A549 (cell line): ENCODE measurements at regions not wholly inside any gene's neighbourhood (a gene's known extent, or its start where the extent isn't known, plus 50 kb on each side); places are given as distances from the start of the nearest gene placed in this dataset.

Source experiments
- CTCF ChIP-seq: fragments of >200 bp; sonication (Bioruptor Twin); formaldehyde crosslinking; IDR thresholded peaks from 3 replicates; pipeline ENCODE4 v1.5.1; 2016
- EP300 ChIP-seq, 2 experiments: fragments of >200 bp; sonication (Bioruptor Twin); formaldehyde crosslinking; IDR thresholded peaks; 2 replicates in 1 of 2; 3 replicates in 1 of 2; pipeline ENCODE4 v1.6.1; 2016 to 2017
- FOXS1 ChIP-seq: fragments of 250-450 bp; sonication (Bioruptor Pico); IDR thresholded peaks from 2 replicates; pipeline ENCODE4 v1.5.0; 2020; ENCODE audit warnings: mild to moderate bottlenecking, moderate library complexity
- JUNB ChIP-seq: fragments of >200 bp; sonication (Bioruptor Twin); formaldehyde crosslinking; IDR thresholded peaks from 2 replicates; pipeline ENCODE4 v1.6.1; 2016
- MAFK ChIP-seq: fragments of 450-650 bp; IDR thresholded peaks from 2 replicates; pipeline ENCODE4 v1.6.1; 2014; ENCODE audit not compliant: partially characterized antibody
- POLR2A ChIP-seq: IDR thresholded peaks from 2 replicates; pipeline ENCODE4 v1.6.1; 2012; ENCODE audit warnings: mild to moderate bottlenecking, low read length
- REST ChIP-seq: fragments of 200-600 bp; sonication (generic); IDR thresholded peaks from 2 replicates; pipeline ENCODE4 v1.6.1; 2016; ENCODE audit warnings: antibody characterized with exemption, mild to moderate bottlenecking, moderate library complexity
- RFX5 ChIP-seq: fragments of 450-650 bp; IDR thresholded peaks from 2 replicates; pipeline ENCODE4 v1.7.1; 2014; ENCODE audit warnings: antibody characterized with exemption, mild to moderate bottlenecking, moderate library complexity
- RNF2 ChIP-seq: fragments of 200-600 bp; sonication (generic); IDR thresholded peaks from 2 replicates; pipeline ENCODE4 v1.6.1; 2016; ENCODE audit warnings: low read depth, mild to moderate bottlenecking, antibody characterized with exemption, moderate library complexity, borderline replicate concordance
- TFCP2L1 ChIP-seq: fragments of 250-450 bp; sonication (Bioruptor Pico); IDR thresholded peaks from 2 replicates; pipeline ENCODE4 v1.5.0; 2021; ENCODE audit warnings: mild to moderate bottlenecking
- TP53 ChIP-seq: fragments of 250-450 bp; sonication (Bioruptor Pico); IDR thresholded peaks from 2 replicates; pipeline ENCODE4 v1.5.0; 2021; ENCODE audit warnings: mild to moderate bottlenecking, moderate library complexity

- no peak for TF ChIP-seq CTCF
- no peak for TF ChIP-seq MAFK
- no peak for TF ChIP-seq POLR2A
- TF ChIP-seq REST, result no peak
- no peak for TF ChIP-seq JUNB
- no peak for TF ChIP-seq RNF2
- no peak for TF ChIP-seq RFX5
- no peak for TF ChIP-seq TP53 (CRISPR knock-in tag)
- no peak for TF ChIP-seq EP300 (IDR thresholded peaks at IDR 0.05)
- no peak for TF ChIP-seq FOXS1
- no peak for TF ChIP-seq TFCP2L1
Observed at GRCh38 chr4:14264437-14264836, 636.9 kb upstream of the BOD1L1 start.
